ENCODE measurements at regions not wholly inside any gene's neighbourhood (a gene's known extent, or its start where the extent isn't known, plus 50 kb on each side); places are given as distances from the start of the nearest gene placed in this dataset.

- no peak overlapping the region for H3K27ac Mint-ChIP-seq
- no peak for TF ChIP-seq CTCF (conservative IDR thresholded peaks at IDR 0.05)
- H3K4me3 Mint-ChIP-seq: no peak overlapping the region
- no peaks in the 10 kb centered on the region for H3K36me3 Mint-ChIP-seq
- no peaks in the 10 kb centered on the region for H3K27me3 Mint-ChIP-seq
- H3K4me1 Mint-ChIP-seq (ENCODE audit: unreplicated experiment): no peaks in the 10 kb centered on the region
- DNase-seq (ENCODE audit: extremely low spot score, unreplicated experiment): no peak
- peaks cover 8% of the 10 kb centered on the region for H3K9me3 Mint-ChIP-seq
Measured at GRCh38 chr2:6605836-6606505, 259.7 kb downstream of the CMPK2 start.

- no peaks in the 10 kb centered on the region for H3K27me3 Mint-ChIP-seq
- no peak for DNase-seq (ENCODE audit: extremely low spot score, unreplicated experiment)
- no peaks in the 10 kb centered on the region for H3K36me3 Mint-ChIP-seq
- no peak overlapping the region for H3K4me3 Mint-ChIP-seq
- no peaks in the 10 kb centered on the region for H3K4me1 Mint-ChIP-seq (ENCODE audit: unreplicated experiment)
- H3K9me3 Mint-ChIP-seq: peaks cover 6% of the 10 kb centered on the region
- no peak for TF ChIP-seq CTCF (conservative IDR thresholded peaks at IDR 0.05)
- H3K27ac Mint-ChIP-seq: no peak overlapping the region
Measured at GRCh38 chr2:6617794-6618193, 247.9 kb downstream of the CMPK2 start.

GRCh38 chr2:6618201-6618600 is 247.5 kb downstream of the CMPK2 start:
- H3K36me3 Mint-ChIP-seq: no peaks in the 10 kb centered on the region
- no peak overlapping the region for H3K4me3 Mint-ChIP-seq
- peaks cover 5% of the 10 kb centered on the region for H3K9me3 Mint-ChIP-seq
- H3K27me3 Mint-ChIP-seq: no peaks in the 10 kb centered on the region
- no peaks in the 10 kb centered on the region for H3K4me1 Mint-ChIP-seq (ENCODE audit: unreplicated experiment)
- TF ChIP-seq CTCF (conservative IDR thresholded peaks at IDR 0.05): no peak
- DNase-seq (ENCODE audit: extremely low spot score, unreplicated experiment): no peak
- no peak overlapping the region for H3K27ac Mint-ChIP-seq

GRCh38 chr2:6623746-6624145 is 242.0 kb downstream of the CMPK2 start:
- no peak for TF ChIP-seq CTCF (conservative IDR thresholded peaks at IDR 0.05)
- Mint-ChIP-seq H3K9me3 (peaks cover 4% of the 10 kb centered on the region), H3K27me3 (no peaks in the 10 kb centered on the region), H3K4me1 (ENCODE audit: unreplicated experiment) (peaks cover 8% of the 10 kb centered on the region), H3K27ac (no peak overlapping the region), H3K4me3 (no peak overlapping the region), H3K36me3 (no peaks in the 10 kb centered on the region)
- no peak for DNase-seq (ENCODE audit: extremely low spot score, unreplicated experiment)

- DNase-seq (ENCODE audit: extremely low spot score, unreplicated experiment): no peak
- H3K27ac Mint-ChIP-seq: no peak overlapping the region
- peaks cover 12% of the 10 kb centered on the region for H3K9me3 Mint-ChIP-seq
- no peaks in the 10 kb centered on the region for H3K27me3 Mint-ChIP-seq
- no peaks in the 10 kb centered on the region for H3K36me3 Mint-ChIP-seq
- H3K4me3 Mint-ChIP-seq: no peak overlapping the region
- TF ChIP-seq CTCF (conservative IDR thresholded peaks at IDR 0.05): no peak
- H3K4me1 Mint-ChIP-seq (ENCODE audit: unreplicated experiment): peaks cover 8% of the 10 kb centered on the region
Measured at GRCh38 chr2:6626401-6627012, 239.2 kb downstream of the CMPK2 start.

Measured in type B pancreatic cell (in vitro differentiated cells).